Brain microvascular endothelial cell (primary cell): ENCODE measurements at regions not wholly inside any gene's neighbourhood (a gene's known extent, or its start where the extent isn't known, plus 50 kb on each side); places are given as distances from the start of the nearest gene placed in this dataset.

Experiments used
- DNase-seq: peaks from one replicate; pipeline ENCODE4 v3.0.0-alpha.2; 2020
- H3K27ac ChIP-seq: fragments of 250-450 bp; sonication (Bioruptor Pico); 2 replicates; pipeline ENCODE4 v1.5.1; 2020; ENCODE audit warnings: mild to moderate bottlenecking, moderate library complexity
- H3K27me3 ChIP-seq: fragments of 250-450 bp; sonication (Bioruptor Pico); replicated peaks from 2 replicates; pipeline ENCODE4 v1.5.1; 2020; ENCODE audit warnings: mild to moderate bottlenecking
- H3K36me3 ChIP-seq: fragments of 250-450 bp; sonication (Bioruptor Pico); replicated peaks from 2 replicates; pipeline ENCODE4 v1.5.1; 2020; ENCODE audit warnings: mild to moderate bottlenecking
- H3K4me3 ChIP-seq: 2 replicates; pipeline ENCODE4 v1.5.1; 2011; ENCODE audit warnings: low read depth, mild to moderate bottlenecking, control low read depth, low read length, moderate library complexity
- CTCF ChIP-seq: IDR thresholded peaks from 2 replicates; pipeline ENCODE4 v1.5.1; 2011; ENCODE audit warnings: low read depth, mild to moderate bottlenecking, moderate library complexity, low read length, control low read depth, inconsistent platforms; ENCODE audit errors: missing control alignments
- in situ Hi-C: cut with HindIII; loops from 2 replicates; pipeline ENCODE4 v1.10.0; 2017; ENCODE audit warnings: low sequenced_read_pairs, low pct_ligation_motif_present

DNA sequence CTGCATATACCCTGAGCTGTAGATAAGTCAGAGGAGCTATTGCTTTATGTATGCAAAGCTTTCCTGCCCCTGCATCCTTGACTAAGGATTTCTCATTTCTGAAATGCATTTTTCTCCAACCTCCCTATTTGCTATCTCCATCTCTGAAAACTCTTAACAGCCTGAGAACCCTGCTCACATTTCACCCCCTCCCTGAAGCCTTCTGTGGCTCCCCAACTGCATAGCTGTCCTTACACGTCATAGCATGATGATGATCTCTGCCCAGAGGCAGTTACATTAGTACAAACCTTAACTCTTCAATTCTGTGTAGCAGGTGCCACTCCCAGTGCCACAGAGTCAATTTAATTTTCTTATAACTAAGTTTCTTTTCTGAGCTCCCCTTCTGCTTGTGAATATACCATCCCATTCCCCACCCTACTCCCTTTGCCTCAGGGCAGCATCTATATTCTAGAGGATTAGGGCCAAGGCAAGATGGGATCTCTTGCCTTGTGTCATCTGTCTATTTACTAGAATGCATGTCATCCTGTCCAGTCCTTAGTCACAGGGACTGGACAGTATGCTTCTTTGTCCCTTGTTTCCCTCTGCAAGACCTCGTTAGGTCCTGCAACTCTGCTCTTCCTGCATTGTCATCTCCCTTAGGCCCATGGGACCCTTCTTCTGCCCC is 149.7 kb upstream of the SPRY4 start:
- peak; percentile 40 for DNase-seq
- no peaks in the 10 kb centered on the region for H3K36me3 ChIP-seq
- H3K27me3 ChIP-seq: no peaks in the 10 kb centered on the region
- H3K4me3 ChIP-seq: no peak overlapping the region
- no peak for TF ChIP-seq CTCF
- no peak overlapping the region for H3K27ac ChIP-seq
- in situ Hi-C loops: no loop called here

DNA sequence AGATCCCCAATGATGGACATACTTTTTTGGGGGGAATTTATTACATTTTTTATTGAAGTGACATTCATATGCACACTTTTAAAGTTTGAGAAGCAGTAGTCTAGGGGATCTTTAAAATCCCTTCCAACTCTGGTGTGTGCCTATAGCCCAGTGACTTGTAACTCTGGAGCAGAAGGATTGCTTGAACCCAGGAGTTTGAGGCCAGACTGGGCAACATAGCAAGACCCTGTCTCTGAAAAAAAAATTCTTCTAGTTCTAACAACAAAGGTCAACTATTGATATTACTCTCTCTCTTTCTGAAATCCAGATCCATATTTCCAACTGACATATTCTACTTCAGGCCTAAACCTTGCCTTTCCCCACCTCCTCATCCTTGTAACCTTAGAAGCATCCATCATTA is 148.2 kb upstream of the SPRY4 start:
- DNase-seq: no peak
- H3K36me3 ChIP-seq: no peaks in the 10 kb centered on the region
- H3K27ac ChIP-seq: peak overlapping the region; percentile 50
- H3K4me3 ChIP-seq: no peak overlapping the region
- no peak for TF ChIP-seq CTCF
- in situ Hi-C loops: no loop called here
- H3K27me3 ChIP-seq: no peaks in the 10 kb centered on the region

GRCh38 chr5:142472306-142472951 is 147.6 kb upstream of the SPRY4 start:
- Histone ChIP-seq H3K4me3 (no peak overlapping the region), H3K27ac (peak overlapping the region; percentile 50), H3K36me3 (no peaks in the 10 kb centered on the region), H3K27me3 (no peaks in the 10 kb centered on the region)
- in situ Hi-C loops: no loop called here
- no peak for TF ChIP-seq CTCF
- peak; percentile 91 for DNase-seq

DNA sequence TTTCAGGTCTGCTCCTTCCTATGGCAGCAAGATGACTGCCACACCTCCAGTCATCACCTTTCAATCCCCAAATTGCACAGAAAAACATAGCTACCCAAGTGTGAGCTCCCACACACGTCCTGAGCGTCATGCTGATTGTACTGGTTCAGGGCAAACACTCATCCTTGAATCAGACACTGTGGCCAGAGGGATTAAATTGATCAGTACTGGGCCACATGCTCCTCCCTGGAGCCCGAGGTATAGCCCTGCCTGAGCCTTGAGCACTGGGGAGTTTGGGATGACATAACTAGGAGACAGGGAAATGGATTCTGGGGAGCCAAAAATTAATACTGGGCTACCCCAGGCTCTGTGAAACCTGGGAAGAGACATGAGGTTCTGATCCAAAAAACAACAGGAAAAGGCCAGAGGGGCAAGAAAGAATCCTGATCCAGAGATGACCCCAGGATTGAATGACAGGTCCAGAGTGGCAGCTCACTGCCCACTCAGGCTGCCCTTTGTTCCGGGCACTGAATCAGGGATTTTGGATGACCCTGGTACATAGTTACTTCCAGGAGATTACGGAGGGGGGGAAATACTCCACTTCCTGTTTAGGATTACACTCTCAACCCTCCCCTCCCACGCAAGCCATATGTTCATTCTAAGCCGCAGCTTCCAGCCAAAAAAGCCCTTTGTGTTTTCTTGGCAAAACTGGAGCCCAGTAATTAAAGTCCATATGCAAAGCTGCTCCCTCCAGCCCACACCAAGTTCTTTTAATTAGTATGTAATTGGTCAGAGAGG is 141.6 kb upstream of the SPRY4 start:
- Histone ChIP-seq H3K4me3 (no peak overlapping the region), H3K27ac (no peak overlapping the region), H3K36me3 (no peaks in the 10 kb centered on the region), H3K27me3 (no peaks in the 10 kb centered on the region)
- in situ Hi-C loops: no loop called here
- no peak for TF ChIP-seq CTCF
- peak; percentile 20 for DNase-seq

DNA sequence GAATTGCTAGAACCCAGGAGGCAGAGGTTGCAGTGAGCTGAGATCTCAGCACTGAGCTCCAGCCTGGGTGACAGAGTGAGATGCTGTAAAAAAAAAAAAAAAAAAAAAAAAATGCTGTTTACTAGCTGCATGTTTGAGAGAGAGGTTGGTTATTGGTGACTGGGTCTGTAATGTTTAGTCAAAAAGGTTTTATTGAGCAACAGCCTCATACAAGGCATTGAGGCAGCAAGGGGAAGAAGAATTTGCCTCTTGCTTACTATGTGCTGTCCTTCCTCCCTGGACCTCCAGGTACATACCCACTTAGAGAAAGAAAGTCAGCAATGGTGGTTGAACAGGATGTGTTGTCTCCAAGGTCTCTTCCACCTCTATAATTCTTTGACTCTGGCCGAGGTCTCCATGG is 140.7 kb upstream of the SPRY4 start:
- in situ Hi-C loops: no loop called here
- TF ChIP-seq CTCF: no peak
- no peak overlapping the region for H3K27ac ChIP-seq
- H3K27me3 ChIP-seq: no peaks in the 10 kb centered on the region
- DNase-seq: no peak
- H3K36me3 ChIP-seq: no peaks in the 10 kb centered on the region
- no peak overlapping the region for H3K4me3 ChIP-seq
